PC-9 (cell line): ENCODE measurements at regions not wholly inside any gene's neighbourhood (a gene's known extent, or its start where the extent isn't known, plus 50 kb on each side); places are given as distances from the start of the nearest gene placed in this dataset.

Source experiments
- EZH2 ChIP-seq: fragments of 200-600 bp; sonication (generic); IDR thresholded peaks from 2 replicates; pipeline ENCODE4 v1.8.0; 2017; ENCODE audit warnings: antibody characterized with exemption, low read depth
- TF ChIP-seq, protein P1 (sequence below): fragments of 200-600 bp; sonication (generic); conservative IDR thresholded peaks from 2 replicates; pipeline ENCODE4 v1.6.1; 2017; ENCODE audit warnings: mixed run types, antibody characterized with exemption, mild to moderate bottlenecking, moderate library complexity

DNA sequence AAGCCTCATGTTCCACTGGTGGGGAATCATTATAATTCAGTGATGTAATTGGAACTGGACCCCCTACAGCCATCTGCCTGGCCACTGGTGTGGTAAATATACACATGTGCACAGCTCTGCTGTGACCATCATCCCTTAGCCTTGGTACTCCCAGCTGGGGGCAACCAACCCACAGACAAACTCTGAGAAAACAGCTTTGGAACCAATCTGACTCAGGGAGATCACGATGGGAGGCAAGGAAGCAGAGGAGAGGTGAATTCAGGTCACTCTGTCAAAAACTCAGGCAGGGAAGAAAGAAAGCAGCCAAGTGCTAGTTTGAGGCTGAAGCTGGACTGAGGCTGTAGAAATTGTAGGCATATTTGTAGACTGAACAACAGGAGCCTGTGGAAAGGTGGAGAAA, 197.8 kb upstream of the GALNT2 start:
- TF ChIP-seq, protein P1, sequence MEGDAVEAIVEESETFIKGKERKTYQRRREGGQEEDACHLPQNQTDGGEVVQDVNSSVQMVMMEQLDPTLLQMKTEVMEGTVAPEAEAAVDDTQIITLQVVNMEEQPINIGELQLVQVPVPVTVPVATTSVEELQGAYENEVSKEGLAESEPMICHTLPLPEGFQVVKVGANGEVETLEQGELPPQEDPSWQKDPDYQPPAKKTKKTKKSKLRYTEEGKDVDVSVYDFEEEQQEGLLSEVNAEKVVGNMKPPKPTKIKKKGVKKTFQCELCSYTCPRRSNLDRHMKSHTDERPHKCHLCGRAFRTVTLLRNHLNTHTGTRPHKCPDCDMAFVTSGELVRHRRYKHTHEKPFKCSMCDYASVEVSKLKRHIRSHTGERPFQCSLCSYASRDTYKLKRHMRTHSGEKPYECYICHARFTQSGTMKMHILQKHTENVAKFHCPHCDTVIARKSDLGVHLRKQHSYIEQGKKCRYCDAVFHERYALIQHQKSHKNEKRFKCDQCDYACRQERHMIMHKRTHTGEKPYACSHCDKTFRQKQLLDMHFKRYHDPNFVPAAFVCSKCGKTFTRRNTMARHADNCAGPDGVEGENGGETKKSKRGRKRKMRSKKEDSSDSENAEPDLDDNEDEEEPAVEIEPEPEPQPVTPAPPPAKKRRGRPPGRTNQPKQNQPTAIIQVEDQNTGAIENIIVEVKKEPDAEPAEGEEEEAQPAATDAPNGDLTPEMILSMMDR = no peak
- TF ChIP-seq EZH2 = no peak
